Panc1 (cell line): ENCODE measurements at regions not wholly inside any gene's neighbourhood (a gene's known extent, or its start where the extent isn't known, plus 50 kb on each side); places are given as distances from the start of the nearest gene placed in this dataset.

ENCODE experiments used
- POLR2AphosphoS5 ChIP-seq: IDR thresholded peaks from 2 replicates; pipeline ENCODE4 v1.6.1; 2012; ENCODE audit warnings: mild to moderate bottlenecking, low read depth, low read length, moderate library complexity
- SIN3A ChIP-seq: IDR thresholded peaks from 2 replicates; pipeline ENCODE4 v1.6.1; 2012; ENCODE audit warnings: low read depth, mild to moderate bottlenecking, low read length, moderate library complexity, borderline replicate concordance; ENCODE audit not compliant: insufficient read depth
- TCF7L2 ChIP-seq: IDR thresholded peaks from 2 replicates; pipeline ENCODE4 v1.6.1; 2011; ENCODE audit warnings: mild to moderate bottlenecking, low read depth, low read length, inconsistent platforms
- TF ChIP-seq, protein P1 (sequence below): fragments of 450-650 bp; IDR thresholded peaks from 2 replicates; pipeline ENCODE4 v1.5.1; 2017; ENCODE audit warnings: mild to moderate bottlenecking
- TF ChIP-seq, protein P2 (sequence below), 2 experiments: IDR thresholded peaks; 2 replicates each; pipeline ENCODE4 v1.6.1; 2011 to 2012; ENCODE audit warnings: low read depth in 2 of 2, control low read depth in 1 of 2, low read length in 1 of 2, mild to moderate bottlenecking in 1 of 2, moderate library complexity in 1 of 2; ENCODE audit not compliant: insufficient read depth in 1 of 2

DNA sequence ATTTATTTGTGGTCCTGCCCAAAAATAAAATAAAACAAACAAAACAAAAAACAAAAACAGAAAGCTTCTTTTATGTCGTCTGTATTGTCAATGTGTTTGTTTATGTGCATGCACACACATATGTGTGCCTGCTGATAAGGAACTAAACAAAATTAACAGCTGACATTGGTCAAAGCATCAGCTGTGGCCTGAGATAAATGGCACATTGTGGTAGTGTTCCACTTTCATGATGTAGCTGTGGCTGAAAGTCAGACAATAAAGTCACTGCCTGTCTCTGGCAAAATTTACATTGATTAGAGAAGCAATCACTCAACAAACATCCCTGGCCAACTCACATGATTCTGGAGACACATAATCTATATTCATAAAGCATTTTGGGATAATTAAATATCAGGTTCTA is 203.4 kb upstream of the PIK3C3 start:
- TF ChIP-seq, protein P1, sequence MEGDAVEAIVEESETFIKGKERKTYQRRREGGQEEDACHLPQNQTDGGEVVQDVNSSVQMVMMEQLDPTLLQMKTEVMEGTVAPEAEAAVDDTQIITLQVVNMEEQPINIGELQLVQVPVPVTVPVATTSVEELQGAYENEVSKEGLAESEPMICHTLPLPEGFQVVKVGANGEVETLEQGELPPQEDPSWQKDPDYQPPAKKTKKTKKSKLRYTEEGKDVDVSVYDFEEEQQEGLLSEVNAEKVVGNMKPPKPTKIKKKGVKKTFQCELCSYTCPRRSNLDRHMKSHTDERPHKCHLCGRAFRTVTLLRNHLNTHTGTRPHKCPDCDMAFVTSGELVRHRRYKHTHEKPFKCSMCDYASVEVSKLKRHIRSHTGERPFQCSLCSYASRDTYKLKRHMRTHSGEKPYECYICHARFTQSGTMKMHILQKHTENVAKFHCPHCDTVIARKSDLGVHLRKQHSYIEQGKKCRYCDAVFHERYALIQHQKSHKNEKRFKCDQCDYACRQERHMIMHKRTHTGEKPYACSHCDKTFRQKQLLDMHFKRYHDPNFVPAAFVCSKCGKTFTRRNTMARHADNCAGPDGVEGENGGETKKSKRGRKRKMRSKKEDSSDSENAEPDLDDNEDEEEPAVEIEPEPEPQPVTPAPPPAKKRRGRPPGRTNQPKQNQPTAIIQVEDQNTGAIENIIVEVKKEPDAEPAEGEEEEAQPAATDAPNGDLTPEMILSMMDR = no peak
- TF ChIP-seq, protein P2, sequence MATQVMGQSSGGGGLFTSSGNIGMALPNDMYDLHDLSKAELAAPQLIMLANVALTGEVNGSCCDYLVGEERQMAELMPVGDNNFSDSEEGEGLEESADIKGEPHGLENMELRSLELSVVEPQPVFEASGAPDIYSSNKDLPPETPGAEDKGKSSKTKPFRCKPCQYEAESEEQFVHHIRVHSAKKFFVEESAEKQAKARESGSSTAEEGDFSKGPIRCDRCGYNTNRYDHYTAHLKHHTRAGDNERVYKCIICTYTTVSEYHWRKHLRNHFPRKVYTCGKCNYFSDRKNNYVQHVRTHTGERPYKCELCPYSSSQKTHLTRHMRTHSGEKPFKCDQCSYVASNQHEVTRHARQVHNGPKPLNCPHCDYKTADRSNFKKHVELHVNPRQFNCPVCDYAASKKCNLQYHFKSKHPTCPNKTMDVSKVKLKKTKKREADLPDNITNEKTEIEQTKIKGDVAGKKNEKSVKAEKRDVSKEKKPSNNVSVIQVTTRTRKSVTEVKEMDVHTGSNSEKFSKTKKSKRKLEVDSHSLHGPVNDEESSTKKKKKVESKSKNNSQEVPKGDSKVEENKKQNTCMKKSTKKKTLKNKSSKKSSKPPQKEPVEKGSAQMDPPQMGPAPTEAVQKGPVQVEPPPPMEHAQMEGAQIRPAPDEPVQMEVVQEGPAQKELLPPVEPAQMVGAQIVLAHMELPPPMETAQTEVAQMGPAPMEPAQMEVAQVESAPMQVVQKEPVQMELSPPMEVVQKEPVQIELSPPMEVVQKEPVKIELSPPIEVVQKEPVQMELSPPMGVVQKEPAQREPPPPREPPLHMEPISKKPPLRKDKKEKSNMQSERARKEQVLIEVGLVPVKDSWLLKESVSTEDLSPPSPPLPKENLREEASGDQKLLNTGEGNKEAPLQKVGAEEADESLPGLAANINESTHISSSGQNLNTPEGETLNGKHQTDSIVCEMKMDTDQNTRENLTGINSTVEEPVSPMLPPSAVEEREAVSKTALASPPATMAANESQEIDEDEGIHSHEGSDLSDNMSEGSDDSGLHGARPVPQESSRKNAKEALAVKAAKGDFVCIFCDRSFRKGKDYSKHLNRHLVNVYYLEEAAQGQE (IDR thresholded peaks at IDR 0.05; ENCODE audit: insufficient read depth in 1 of 2, low read depth in 2 of 2, low read length in 1 of 2) = no peak
- TF ChIP-seq POLR2AphosphoS5 (no peak), TCF7L2 (no peak), SIN3A (no peak)
